C4-2B (cell line): ENCODE measurements at regions not wholly inside any gene's neighbourhood (a gene's known extent, or its start where the extent isn't known, plus 50 kb on each side); places are given as distances from the start of the nearest gene placed in this dataset.

ENCODE experiments used
- ZFX ChIP-seq: fragments of 450-650 bp; IDR thresholded peaks from 2 replicates; pipeline ENCODE4 v1.6.1; 2017
- TF ChIP-seq, protein P1 (sequence below): fragments of 450-650 bp; conservative IDR thresholded peaks from 2 replicates; pipeline ENCODE4 v1.5.1; 2017; ENCODE audit warnings: mild to moderate bottlenecking

DNA sequence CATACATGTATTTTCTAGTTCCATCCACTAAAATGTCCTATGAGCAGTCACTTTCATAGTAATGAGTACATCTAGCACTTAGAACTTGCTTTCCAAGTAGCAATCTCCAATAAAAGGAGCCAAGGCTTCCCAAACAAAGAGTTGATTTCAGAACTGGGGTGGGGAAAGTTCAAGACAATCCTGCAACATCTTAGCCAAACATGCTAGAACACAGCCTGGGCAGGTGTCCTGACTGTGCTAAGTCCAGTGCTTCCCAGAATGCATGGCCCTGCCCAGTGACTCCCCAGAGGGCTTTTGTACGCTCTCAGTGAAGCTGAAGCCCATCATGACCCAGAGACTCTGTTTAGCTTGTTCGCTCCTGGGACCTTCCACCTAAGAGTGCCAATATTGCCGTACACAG, 106.7 kb upstream of the UBAC2 start:
- TF ChIP-seq, protein P1, sequence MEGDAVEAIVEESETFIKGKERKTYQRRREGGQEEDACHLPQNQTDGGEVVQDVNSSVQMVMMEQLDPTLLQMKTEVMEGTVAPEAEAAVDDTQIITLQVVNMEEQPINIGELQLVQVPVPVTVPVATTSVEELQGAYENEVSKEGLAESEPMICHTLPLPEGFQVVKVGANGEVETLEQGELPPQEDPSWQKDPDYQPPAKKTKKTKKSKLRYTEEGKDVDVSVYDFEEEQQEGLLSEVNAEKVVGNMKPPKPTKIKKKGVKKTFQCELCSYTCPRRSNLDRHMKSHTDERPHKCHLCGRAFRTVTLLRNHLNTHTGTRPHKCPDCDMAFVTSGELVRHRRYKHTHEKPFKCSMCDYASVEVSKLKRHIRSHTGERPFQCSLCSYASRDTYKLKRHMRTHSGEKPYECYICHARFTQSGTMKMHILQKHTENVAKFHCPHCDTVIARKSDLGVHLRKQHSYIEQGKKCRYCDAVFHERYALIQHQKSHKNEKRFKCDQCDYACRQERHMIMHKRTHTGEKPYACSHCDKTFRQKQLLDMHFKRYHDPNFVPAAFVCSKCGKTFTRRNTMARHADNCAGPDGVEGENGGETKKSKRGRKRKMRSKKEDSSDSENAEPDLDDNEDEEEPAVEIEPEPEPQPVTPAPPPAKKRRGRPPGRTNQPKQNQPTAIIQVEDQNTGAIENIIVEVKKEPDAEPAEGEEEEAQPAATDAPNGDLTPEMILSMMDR = no peak
- no peak for TF ChIP-seq ZFX
